SK-N-SH (cell line): ENCODE measurements at regions not wholly inside any gene's neighbourhood (a gene's known extent, or its start where the extent isn't known, plus 50 kb on each side); places are given as distances from the start of the nearest gene placed in this dataset.

Experiments used
- CHD2 ChIP-seq: fragments of 150-350 bp; IDR thresholded peaks from 2 replicates; pipeline ENCODE4 v1.6.1; 2018; ENCODE audit warnings: low read length; ENCODE audit not compliant: partially characterized antibody
- CTCF ChIP-seq: fragments of 200-600 bp; sonication (generic); IDR thresholded peaks from 2 replicates; pipeline ENCODE4 v1.6.1; 2017; ENCODE audit warnings: antibody characterized with exemption, mild to moderate bottlenecking, moderate library complexity
- EP300 ChIP-seq, 2 experiments: IDR thresholded peaks; 2 replicates each; pipeline versions ENCODE4 v1.4.0 to v1.6.1; 2012; ENCODE audit warnings: borderline replicate concordance in 1 of 2, low read depth in 1 of 2, low read length in 1 of 2
- FOXM1 ChIP-seq: IDR thresholded peaks from 2 replicates; pipeline ENCODE4 v1.4.0; 2012; ENCODE audit warnings: low read depth, mild to moderate bottlenecking
- GABPA ChIP-seq: IDR thresholded peaks from 2 replicates; pipeline ENCODE4 v1.4.0; 2012; ENCODE audit warnings: low read depth, mild to moderate bottlenecking
- MAX ChIP-seq: IDR thresholded peaks from 2 replicates; pipeline ENCODE4 v1.4.0; 2012; ENCODE audit warnings: low read depth
- POLR2AphosphoS5 ChIP-seq: IDR thresholded peaks from 2 replicates; pipeline ENCODE4 v1.6.1; 2012; ENCODE audit warnings: low read depth, low read length
- RAD21 ChIP-seq: IDR thresholded peaks from 2 replicates; pipeline ENCODE4 v1.6.1; 2012; ENCODE audit warnings: mild to moderate bottlenecking, low read length
- REST ChIP-seq: IDR thresholded peaks from 2 replicates; pipeline ENCODE4 v1.6.1; 2012; ENCODE audit warnings: mild to moderate bottlenecking, low read depth, low read length, moderate library complexity
- RFX5 ChIP-seq: IDR thresholded peaks from 2 replicates; pipeline ENCODE4 v1.6.1; 2012; ENCODE audit warnings: mild to moderate bottlenecking, improper control_type of control experiment, low read length
- SIN3A ChIP-seq: IDR thresholded peaks from 2 replicates; pipeline ENCODE4 v1.6.1; 2012; ENCODE audit warnings: low read depth, mild to moderate bottlenecking, low read length, moderate library complexity, borderline replicate concordance
- TEAD4 ChIP-seq: IDR thresholded peaks from 2 replicates; pipeline ENCODE4 v1.4.0; 2012; ENCODE audit warnings: mild to moderate bottlenecking, borderline replicate concordance; ENCODE audit not compliant: insufficient read depth

GRCh38 chr13:74040200-74040599 is 94.0 kb downstream of the KLF12 start:
- TF ChIP-seq MAX (no peak), POLR2AphosphoS5 (no peak), RAD21 (peak; percentile 58), CTCF (peak; percentile 56), TEAD4 (no peak), EP300 (IDR thresholded peaks at IDR 0.05; ENCODE audit: borderline replicate concordance in 1 of 2, low read depth in 1 of 2, low read length in 1 of 2) (no peak), SIN3A (no peak), REST (no peak), CHD2 (no peak), GABPA (no peak), RFX5 (no peak), FOXM1 (no peak)
